Peyer's patch (tissue), 4 donors: ENCODE measurements at regions not wholly inside any gene's neighbourhood (a gene's known extent, or its start where the extent isn't known, plus 50 kb on each side); places are given as distances from the start of the nearest gene placed in this dataset.
"Not testable (repeated sequence)": the region's sequence is repeated elsewhere in the genome, so short reads cannot be mapped to it uniquely, and the experiment has no call there.

Experiments
- DNase-seq, 3 donors: peaks; one replicate each; pipeline ENCODE4 v3.0.0-alpha.2; 2017 to 2019
- H3K27ac ChIP-seq, 4 donors: fragments of 200-600 bp; sonication (generic); one replicate each; pipeline ENCODE4 v1.5.1; 2016 to 2019
- H3K27me3 ChIP-seq, 2 donors: fragments of 200-600 bp; sonication (generic); one replicate each; pipeline ENCODE4 v1.5.1; 2019
- H3K36me3 ChIP-seq, 3 donors: fragments of 200-600 bp; sonication (generic); one replicate each; pipeline ENCODE4 v1.5.1; 2016 to 2019
- H3K4me1 ChIP-seq, 4 donors: fragments of 200-600 bp; sonication (generic); one replicate each; pipeline ENCODE4 v1.5.1; 2016 to 2019
- H3K4me3 ChIP-seq, 4 donors: fragments of 200-600 bp; sonication (generic); 1 replicate in 3 of 4; 2 replicates in 1 of 4; pipeline ENCODE4 v1.5.1; 2016 to 2019; ENCODE audit warnings: mild to moderate bottlenecking in 1 of 4
- H3K9me3 ChIP-seq, 4 donors: fragments of 200-600 bp; sonication (generic); one replicate each; pipeline ENCODE4 v1.5.1; 2016 to 2019; ENCODE audit warnings: mild to moderate bottlenecking in 1 of 4
- CTCF ChIP-seq, 6 experiments: fragments of 450-650 bp in 4 of 6; fragments of 200-600 bp in 2 of 6; sonication (generic) in 1 of 6; IDR thresholded peaks; one replicate each; pipeline ENCODE4 v1.5.1; 2017 to 2019; ENCODE audit warnings: antibody characterized with exemption in 6 of 6, mild to moderate bottlenecking in 3 of 6, moderate library complexity in 1 of 6
- POLR2A ChIP-seq, 2 donors: fragments of 450-650 bp; IDR thresholded peaks; one replicate each; pipeline ENCODE4 v1.5.1; 2017; ENCODE audit warnings: antibody characterized with exemption in 2 of 2, mild to moderate bottlenecking in 2 of 2, moderate library complexity in 2 of 2
- small RNA-seq, 2 donors: library from RNA; depleted of rRNA; stranded (forward); fragments of <200 nt; gene quantifications; one replicate each; pipeline ENCODE3, GENCODE V24; 2016

GRCh38 chrX:123121241-123121640 is 62.8 kb upstream of the GRIA3 start:
- no peaks in the 10 kb centered on the region for H3K9me3 ChIP-seq
- no peak for TF ChIP-seq CTCF (IDR thresholded peaks at IDR 0.05)
- TF ChIP-seq POLR2A (IDR thresholded peaks at IDR 0.05): no peak
- H3K4me1 ChIP-seq: no peaks in the 10 kb centered on the region
- no peak overlapping the region for H3K27ac ChIP-seq
- no peaks in the 10 kb centered on the region for H3K36me3 ChIP-seq
- H3K27me3 ChIP-seq: no peaks in the 10 kb centered on the region
- no peak overlapping the region for H3K4me3 ChIP-seq
- no peak for DNase-seq

GRCh38 chrX:123129805-123130204 is 54.3 kb upstream of the GRIA3 start:
- not testable (repeated sequence) for DNase-seq, H3K4me1 ChIP-seq, H3K9me3 ChIP-seq, H3K27me3 ChIP-seq, H3K27ac ChIP-seq, H3K36me3 ChIP-seq, H3K4me3 ChIP-seq

Small RNA genes in the stretch of these regions (small RNA-seq; reads per million reads assigned to genes)
- gene MIR3672 (0 reads per million in 2 donors), gene RF00012 (0 reads per million in 2 donors)
